ENCODE measurements at regions not wholly inside any gene's neighbourhood (a gene's known extent, or its start where the extent isn't known, plus 50 kb on each side); places are given as distances from the start of the nearest gene placed in this dataset.

DNA sequence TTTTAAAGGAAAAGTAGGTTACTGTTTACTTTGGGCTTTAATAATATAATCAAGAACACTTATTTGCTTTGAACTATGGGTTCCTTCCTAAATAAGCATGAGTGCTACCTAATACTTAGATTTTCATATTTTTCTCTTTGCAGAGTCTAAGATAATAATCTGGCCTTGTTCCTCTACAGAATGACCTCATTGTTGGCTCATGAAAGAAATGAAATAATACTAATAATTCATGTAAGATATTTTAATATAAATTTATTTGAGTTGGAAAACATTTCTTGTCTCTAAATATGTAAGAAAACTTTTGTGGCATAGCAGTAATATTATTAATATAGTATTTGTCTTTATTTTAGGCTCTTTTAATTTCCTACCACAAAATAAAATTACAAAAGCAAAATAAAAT, 601.3 kb downstream of the IQCM start:
- no peak overlapping the region for H3K27ac Mint-ChIP-seq
- H3K4me3 Mint-ChIP-seq = no peak overlapping the region

DNA sequence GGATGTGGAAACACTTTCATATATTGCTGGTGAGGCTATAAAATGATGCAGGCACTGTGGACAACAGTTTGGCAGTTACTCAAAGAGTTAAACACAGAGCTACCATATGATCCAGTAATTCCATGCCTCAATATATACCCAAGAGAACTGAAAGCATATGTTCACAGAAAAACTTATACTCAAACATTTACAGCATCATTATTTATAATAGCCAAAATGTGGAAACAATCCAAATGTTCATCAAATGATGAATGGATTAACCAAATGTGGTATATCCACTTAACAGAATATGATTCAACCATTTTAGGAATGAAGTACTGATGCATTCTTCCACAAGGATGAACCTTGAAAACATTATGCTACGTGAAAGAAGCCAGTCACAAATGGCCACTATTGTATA, 603.8 kb downstream of the IQCM start:
- Mint-ChIP-seq H3K9me3 (no peaks in the 10 kb centered on the region), H3K27ac (no peak overlapping the region), H3K36me3 (ENCODE audit: low read depth) (no peaks in the 10 kb centered on the region), H3K27me3 (ENCODE audit: insufficient read depth) (no peaks in the 10 kb centered on the region; the same call in 1 of the 2 replicates), H3K4me1 (ENCODE audit: low read depth) (no peaks in the 10 kb centered on the region), H3K4me3 (no peak overlapping the region)
- DNase-seq = no peak
- TF ChIP-seq, protein P1, sequence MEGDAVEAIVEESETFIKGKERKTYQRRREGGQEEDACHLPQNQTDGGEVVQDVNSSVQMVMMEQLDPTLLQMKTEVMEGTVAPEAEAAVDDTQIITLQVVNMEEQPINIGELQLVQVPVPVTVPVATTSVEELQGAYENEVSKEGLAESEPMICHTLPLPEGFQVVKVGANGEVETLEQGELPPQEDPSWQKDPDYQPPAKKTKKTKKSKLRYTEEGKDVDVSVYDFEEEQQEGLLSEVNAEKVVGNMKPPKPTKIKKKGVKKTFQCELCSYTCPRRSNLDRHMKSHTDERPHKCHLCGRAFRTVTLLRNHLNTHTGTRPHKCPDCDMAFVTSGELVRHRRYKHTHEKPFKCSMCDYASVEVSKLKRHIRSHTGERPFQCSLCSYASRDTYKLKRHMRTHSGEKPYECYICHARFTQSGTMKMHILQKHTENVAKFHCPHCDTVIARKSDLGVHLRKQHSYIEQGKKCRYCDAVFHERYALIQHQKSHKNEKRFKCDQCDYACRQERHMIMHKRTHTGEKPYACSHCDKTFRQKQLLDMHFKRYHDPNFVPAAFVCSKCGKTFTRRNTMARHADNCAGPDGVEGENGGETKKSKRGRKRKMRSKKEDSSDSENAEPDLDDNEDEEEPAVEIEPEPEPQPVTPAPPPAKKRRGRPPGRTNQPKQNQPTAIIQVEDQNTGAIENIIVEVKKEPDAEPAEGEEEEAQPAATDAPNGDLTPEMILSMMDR (IDR thresholded peaks at IDR 0.05) = no peak

More for the DNA sequence above, 601.3 kb downstream of the IQCM start:
- H3K36me3 Mint-ChIP-seq (ENCODE audit: low read depth) = no peaks in the 10 kb centered on the region
- peaks cover 2% of the 10 kb centered on the region for H3K27me3 Mint-ChIP-seq (ENCODE audit: insufficient read depth)
- no peaks in the 10 kb centered on the region; the same call in 1 of the 2 replicates for H3K9me3 Mint-ChIP-seq
- no peaks in the 10 kb centered on the region for H3K4me1 Mint-ChIP-seq (ENCODE audit: low read depth)
- TF ChIP-seq, protein P1 (IDR thresholded peaks at IDR 0.05) = no peak
- DNase-seq = no peak

DNA sequence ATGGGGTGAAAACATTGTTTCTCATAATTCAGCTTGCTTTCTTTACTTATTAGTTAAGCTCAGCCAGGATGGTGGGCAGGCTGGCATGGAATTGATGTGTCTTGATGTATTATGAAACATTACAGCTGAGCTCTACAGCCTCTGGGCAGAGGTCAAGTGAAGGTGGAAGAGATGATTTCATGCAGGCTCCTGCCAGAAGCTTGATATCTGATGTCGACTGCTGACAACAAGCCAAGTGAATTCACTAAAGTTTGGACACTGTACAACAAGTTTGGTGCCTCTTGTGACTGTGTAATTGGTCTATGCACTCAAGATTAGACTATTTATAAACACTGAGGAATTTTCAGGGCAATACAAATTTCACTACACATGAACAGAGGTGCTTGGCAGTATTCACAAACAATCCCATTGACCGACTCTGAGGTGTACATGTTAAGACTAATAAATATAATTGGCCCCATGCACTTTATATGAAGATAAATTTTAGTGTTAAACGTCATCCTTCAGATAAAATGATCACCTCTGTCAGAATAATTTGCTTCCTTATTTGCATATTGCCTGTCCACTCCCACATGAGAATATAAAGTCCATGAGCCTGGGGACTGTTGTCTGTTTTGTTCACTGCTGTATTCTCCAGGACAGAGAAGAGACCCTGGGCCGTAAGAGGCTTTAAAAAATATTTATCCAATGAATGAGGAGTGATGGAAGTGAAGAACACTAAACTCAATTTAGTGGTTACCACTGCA, 612.2 kb downstream of the IQCM start:
- Mint-ChIP-seq H3K4me1 (ENCODE audit: low read depth) (peaks cover 14% of the 10 kb centered on the region), H3K27me3 (ENCODE audit: insufficient read depth) (no peaks in the 10 kb centered on the region; the same call in 1 of the 2 replicates), H3K9me3 (no peaks in the 10 kb centered on the region), H3K36me3 (ENCODE audit: low read depth) (no peaks in the 10 kb centered on the region), H3K4me3 (no peak overlapping the region), H3K27ac (no peak overlapping the region)
- peak; percentile 8 for DNase-seq
- TF ChIP-seq, protein P1 (IDR thresholded peaks at IDR 0.05) = no peak

DNA sequence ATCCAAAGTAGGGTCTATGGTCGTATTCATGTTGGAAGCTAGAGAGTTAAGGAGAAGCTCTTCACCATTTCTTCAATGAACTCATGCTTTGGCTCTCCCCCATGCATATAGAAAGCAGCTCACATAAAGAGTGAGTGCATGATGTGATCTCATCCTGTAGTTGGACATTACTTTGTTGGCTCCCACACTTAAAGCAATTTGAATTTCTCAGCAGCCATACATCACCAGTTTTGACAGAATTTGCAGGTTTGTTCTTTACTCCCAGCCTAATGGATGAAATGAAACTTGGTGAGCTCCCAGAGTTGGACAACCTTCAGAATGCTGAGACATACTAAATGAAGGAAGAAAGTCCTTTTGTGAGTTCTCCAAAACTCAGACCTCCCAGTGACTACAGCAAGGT, 613.5 kb downstream of the IQCM start:
- Mint-ChIP-seq H3K9me3 (no peaks in the 10 kb centered on the region), H3K4me3 (no peak overlapping the region), H3K36me3 (ENCODE audit: low read depth) (no peaks in the 10 kb centered on the region), H3K27ac (no peak overlapping the region), H3K27me3 (ENCODE audit: insufficient read depth) (no peaks in the 10 kb centered on the region; the same call in 1 of the 2 replicates), H3K4me1 (ENCODE audit: low read depth) (peaks cover 14% of the 10 kb centered on the region)
- no peak for DNase-seq
- TF ChIP-seq, protein P1 (IDR thresholded peaks at IDR 0.05) = no peak

DNA sequence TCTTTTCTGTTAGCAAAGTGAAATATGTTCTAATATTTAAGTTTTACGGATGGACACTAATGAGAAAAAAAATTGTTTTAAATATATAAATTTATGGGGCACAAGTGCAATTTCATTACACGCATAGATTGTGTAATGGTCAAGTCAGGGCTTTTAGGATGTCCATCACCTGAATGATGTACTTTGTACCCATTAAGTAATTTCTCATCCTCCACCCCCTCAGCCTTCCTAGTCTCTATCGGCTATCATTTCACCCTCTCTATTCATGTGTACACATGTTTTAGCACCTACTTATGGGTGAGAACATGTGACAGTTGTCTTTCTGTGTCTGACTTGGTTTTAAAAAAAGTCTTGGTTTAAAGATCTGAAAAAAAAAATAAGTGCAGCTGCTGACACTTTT, 616.0 kb downstream of the IQCM start:
- TF ChIP-seq, protein P1 (IDR thresholded peaks at IDR 0.05) = no peak
- no peak overlapping the region for H3K27ac Mint-ChIP-seq
- no peaks in the 10 kb centered on the region for H3K36me3 Mint-ChIP-seq (ENCODE audit: low read depth)
- H3K4me1 Mint-ChIP-seq (ENCODE audit: low read depth) = peaks cover 14% of the 10 kb centered on the region
- no peaks in the 10 kb centered on the region for H3K9me3 Mint-ChIP-seq
- no peaks in the 10 kb centered on the region; the same call in 1 of the 2 replicates for H3K27me3 Mint-ChIP-seq (ENCODE audit: insufficient read depth)
- DNase-seq = no peak
- H3K4me3 Mint-ChIP-seq = no peak overlapping the region
